OCI-LY7 (cell line): ENCODE measurements at regions not wholly inside any gene's neighbourhood (a gene's known extent, or its start where the extent isn't known, plus 50 kb on each side); places are given as distances from the start of the nearest gene placed in this dataset.

Experiments used
- BruUV-seq: library from RNA; stranded (reverse); fragments of 400-500 nt; replicated peaks from 2 replicates; lab custom pipeline; 2021; lab: Mats Ljungman, UMichigan
- CTCF ChIA-PET: fragments of 300-600 bp; sonication (Branson Sonifier 250); formaldehyde crosslinking; loops from one replicate; lab custom pipeline; 2022; ENCODE audit warnings: antibody characterized with exemption; ENCODE audit not compliant: unreplicated experiment; lab: Charles Lee
- POLR2A ChIA-PET: fragments of 300-600 bp; sonication (Branson Sonifier 250); formaldehyde crosslinking; loops from one replicate; lab custom pipeline; 2022; ENCODE audit warnings: antibody characterized with exemption; lab: Charles Lee
- DNase-seq: peaks from one replicate; pipeline ENCODE4 v3.0.0-alpha.2; 2015; ENCODE audit warnings: low spot score
- H2AFZ ChIP-seq: fragments of 200-600 bp; sonication (generic), shearing (Covaris generic); 2 replicates; pipeline ENCODE4 v1.6.1; 2014; ENCODE audit warnings: mild to moderate bottlenecking, antibody characterized with exemption, low read length, moderate library complexity
- H3K27ac ChIP-seq: fragments of 200-600 bp; sonication (generic); 2 replicates; pipeline ENCODE4 v1.5.1; 2014; ENCODE audit warnings: mixed run types, low read depth, mild to moderate bottlenecking, moderate library complexity, low read length, inconsistent platforms; ENCODE audit not compliant: poor library complexity, severe bottlenecking
- H3K36me3 ChIP-seq: fragments of 200-600 bp; sonication (generic); 2 replicates; pipeline ENCODE4 v1.6.1; 2014; ENCODE audit warnings: mild to moderate bottlenecking, antibody characterized with exemption, low read length, moderate library complexity, mixed read lengths; ENCODE audit not compliant: insufficient read depth
- H3K4me1 ChIP-seq: fragments of 200-600 bp; sonication (generic); 2 replicates; pipeline ENCODE4 v1.5.1; 2014; ENCODE audit warnings: mild to moderate bottlenecking, low read length; ENCODE audit not compliant: insufficient read depth, poor library complexity, severe bottlenecking
- H3K4me2 ChIP-seq: fragments of 200-600 bp; sonication (generic); 2 replicates; pipeline ENCODE4 v1.6.1; 2014; ENCODE audit warnings: mild to moderate bottlenecking, low read length
- H3K4me3 ChIP-seq: fragments of 200-600 bp; sonication (generic); 2 replicates; pipeline ENCODE4 v1.5.1; 2014; ENCODE audit warnings: mild to moderate bottlenecking, low read depth, low read length; ENCODE audit not compliant: poor library complexity, severe bottlenecking
- H3K79me2 ChIP-seq: fragments of 200-600 bp; sonication (generic); 2 replicates; pipeline ENCODE4 v1.6.1; 2016; ENCODE audit warnings: low read depth, mild to moderate bottlenecking, low read length, moderate library complexity, mixed read lengths; ENCODE audit not compliant: insufficient read depth
- H3K9me2 ChIP-seq: fragments of 200-600 bp; sonication (generic); 2 replicates; pipeline ENCODE4 v1.6.1; 2016; ENCODE audit warnings: mild to moderate bottlenecking, low read length, mixed read lengths; ENCODE audit not compliant: insufficient read depth
- H3K9me3 ChIP-seq: fragments of 200-600 bp; sonication (generic); 2 replicates; pipeline ENCODE4 v1.6.1; 2014; ENCODE audit warnings: mild to moderate bottlenecking, mixed run types, low read length, mixed read lengths
- H4K20me1 ChIP-seq: fragments of 200-600 bp; sonication (generic); 2 replicates; pipeline ENCODE4 v1.6.1; 2014; ENCODE audit warnings: mild to moderate bottlenecking, antibody characterized with exemption, low read length, moderate library complexity, mixed read lengths; ENCODE audit not compliant: insufficient read depth
- CTCF ChIP-seq: fragments of 200-600 bp; sonication (generic); conservative IDR thresholded peaks from 2 replicates; pipeline ENCODE4 v1.5.1; 2014; ENCODE audit warnings: mild to moderate bottlenecking, antibody characterized with exemption, low read length, moderate library complexity, mixed read lengths
- EZH2phosphoT487 ChIP-seq: fragments of 200-600 bp; sonication (generic); IDR thresholded peaks from 2 replicates; pipeline ENCODE4 v1.6.1; 2018; ENCODE audit warnings: low read depth, borderline replicate concordance, mild to moderate bottlenecking, mixed run types, antibody characterized with exemption, low read length, moderate library complexity, mixed read lengths
- intact Hi-C: fragments of 100-400 bp; cut with micrococcal nuclease; formaldehyde crosslinking; loops from one replicate; pipeline ENCODE4 v1.10.0; 2022; ENCODE audit not compliant: unreplicated experiment

GRCh38 chr21:39124681-39125251, 58.5 kb downstream of the PSMG1 start:
- DNase-seq: no peak
- CTCF ChIA-PET: no interaction called here
- TF ChIP-seq CTCF: no peak
- TF ChIP-seq EZH2phosphoT487: no peak

GRCh38 chr21:39123375-39123774, 59.9 kb downstream of the PSMG1 start:
- H2AFZ ChIP-seq: no peak overlapping the region
- BruUV-seq: no TSS peak
- ChIA-PET POLR2A (interaction anchor here (0.6 kb wide), 1 partner anchor 393 kb away, joined by 3 read pairs; no protein-coding TSS in a partner anchor), CTCF (no interaction called here)
- no peaks in the 10 kb centered on the region for H3K4me1 ChIP-seq
- no peaks in the 10 kb centered on the region for H3K9me3 ChIP-seq
- no peak overlapping the region for H3K4me2 ChIP-seq
- DNase-seq: no peak
- no peaks in the 10 kb centered on the region for H4K20me1 ChIP-seq
- no peaks in the 10 kb centered on the region for H3K79me2 ChIP-seq
- intact Hi-C loops: no loop called here
- no peak overlapping the region for H3K4me3 ChIP-seq
- TF ChIP-seq EZH2phosphoT487 (no peak), CTCF (no peak)
- H3K36me3 ChIP-seq: no peaks in the 10 kb centered on the region
- H3K9me2 ChIP-seq: no peaks in the 10 kb centered on the region
- H3K27ac ChIP-seq: no peak overlapping the region

More at GRCh38 chr21:39124681-39125251, 58.5 kb downstream of the PSMG1 start:
- no TSS peak for BruUV-seq
- Histone ChIP-seq H3K4me1 (no peaks in the 10 kb centered on the region), H3K4me3 (no peak overlapping the region), H3K4me2 (no peak overlapping the region), H4K20me1 (no peaks in the 10 kb centered on the region), H3K36me3 (no peaks in the 10 kb centered on the region), H3K79me2 (no peaks in the 10 kb centered on the region), H2AFZ (no peak overlapping the region), H3K9me3 (no peaks in the 10 kb centered on the region), H3K9me2 (no peaks in the 10 kb centered on the region), H3K27ac (no peak overlapping the region)
- POLR2A ChIA-PET: interaction anchor here (0.6 kb wide), 1 partner anchor 127 kb away, joined by 3 read pairs; no protein-coding TSS in a partner anchor
- intact Hi-C loops: no loop called here

GRCh38 chr21:39121600-39122355, 61.5 kb downstream of the PSMG1 start:
- DNase-seq: no peak
- TF ChIP-seq CTCF (no peak), EZH2phosphoT487 (no peak)
- no TSS peak for BruUV-seq
- Histone ChIP-seq H3K9me3 (no peaks in the 10 kb centered on the region), H3K4me3 (no peak overlapping the region), H3K9me2 (no peaks in the 10 kb centered on the region), H3K4me1 (no peaks in the 10 kb centered on the region), H2AFZ (no peak overlapping the region), H3K79me2 (no peaks in the 10 kb centered on the region), H3K4me2 (no peak overlapping the region), H3K36me3 (no peaks in the 10 kb centered on the region), H3K27ac (no peak overlapping the region), H4K20me1 (no peaks in the 10 kb centered on the region)
- ChIA-PET CTCF (no interaction called here), POLR2A (no interaction called here)
- intact Hi-C loops: no loop called here
